Dermis blood vessel endothelial cell (primary cell): ENCODE measurements at regions not wholly inside any gene's neighbourhood (a gene's known extent, or its start where the extent isn't known, plus 50 kb on each side); places are given as distances from the start of the nearest gene placed in this dataset.
"Not testable (repeated sequence)": the region's sequence is repeated elsewhere in the genome, so short reads cannot be mapped to it uniquely, and the experiment has no call there.

ENCODE experiments used
- DNase-seq: peaks from one replicate; pipeline ENCODE4 v3.0.0; 2010

DNA sequence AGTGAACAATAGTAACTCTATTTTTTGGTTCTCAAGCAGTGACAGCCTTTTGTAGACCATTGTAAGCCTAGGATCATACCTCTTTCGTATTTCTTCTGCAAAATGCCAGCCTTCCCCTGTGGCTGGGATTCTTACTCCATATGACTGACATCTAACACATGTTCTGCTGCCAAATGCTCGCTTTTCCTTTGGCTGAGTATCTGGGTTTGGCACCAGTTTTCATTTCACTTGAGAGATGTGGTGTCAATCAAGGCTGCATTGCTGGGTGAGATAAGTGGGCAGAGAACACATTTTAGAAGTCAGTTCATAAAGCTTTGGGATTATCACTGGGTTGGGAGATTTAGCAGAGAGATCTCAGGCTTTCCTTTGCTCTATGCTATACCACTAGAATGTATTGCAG, 514.7 kb upstream of the SGO1 start:
- no peak for DNase-seq

DNA sequence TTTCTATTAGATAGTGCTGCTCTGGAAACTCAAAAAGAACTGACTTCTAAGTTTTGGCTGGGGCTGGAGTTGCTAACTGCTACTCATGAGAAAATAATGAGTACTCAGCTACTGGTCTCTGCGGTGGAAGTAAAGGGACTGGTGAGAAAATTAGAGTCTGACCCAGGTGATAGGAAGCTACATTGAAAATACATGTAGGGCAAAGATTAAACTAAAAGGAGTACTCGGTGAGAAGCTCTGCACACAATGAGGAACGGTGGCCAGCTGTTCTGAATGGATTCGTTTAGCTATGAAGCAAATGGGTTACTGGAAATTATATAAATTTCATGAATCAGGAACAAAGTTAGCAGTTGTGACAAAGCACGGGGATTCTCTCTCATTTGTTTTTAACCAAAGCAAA, 512.9 kb upstream of the SGO1 start:
- no peak for DNase-seq

DNA sequence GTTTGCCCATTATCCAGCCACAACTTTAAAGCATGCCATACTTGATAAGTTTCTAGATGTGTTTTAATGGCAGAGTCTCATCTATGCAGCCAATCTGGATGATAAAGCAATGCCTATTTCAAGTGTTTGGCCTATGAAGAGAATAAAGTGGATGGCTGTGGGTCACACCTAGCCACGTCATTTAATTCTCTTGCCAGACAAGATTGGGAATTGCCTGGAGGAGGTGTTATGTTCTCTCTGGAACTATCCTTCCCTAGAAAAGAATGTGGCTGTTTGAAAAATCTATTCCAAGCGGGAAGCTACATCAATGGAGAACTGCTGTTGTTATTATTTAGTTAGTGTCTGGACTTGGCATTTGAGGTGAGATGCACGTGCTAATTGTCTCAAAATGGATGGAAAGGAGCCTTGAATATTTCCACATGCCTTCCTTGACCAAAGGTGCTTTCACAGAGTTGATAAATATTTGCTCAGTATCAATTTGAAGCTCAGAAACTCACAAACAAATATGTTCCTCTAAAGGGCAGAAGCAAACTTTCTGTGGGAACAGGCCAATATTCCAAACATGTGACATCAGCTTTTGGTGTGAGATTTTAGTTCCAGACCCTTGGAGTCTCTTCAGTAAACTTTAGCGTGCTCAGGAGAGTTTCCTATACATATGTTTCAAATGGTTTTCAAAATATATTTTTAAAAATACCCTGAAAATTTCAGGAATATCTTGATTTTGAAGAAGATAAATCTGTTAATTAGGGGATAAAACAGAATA, 510.6 kb upstream of the SGO1 start:
- DNase-seq: no peak

DNA sequence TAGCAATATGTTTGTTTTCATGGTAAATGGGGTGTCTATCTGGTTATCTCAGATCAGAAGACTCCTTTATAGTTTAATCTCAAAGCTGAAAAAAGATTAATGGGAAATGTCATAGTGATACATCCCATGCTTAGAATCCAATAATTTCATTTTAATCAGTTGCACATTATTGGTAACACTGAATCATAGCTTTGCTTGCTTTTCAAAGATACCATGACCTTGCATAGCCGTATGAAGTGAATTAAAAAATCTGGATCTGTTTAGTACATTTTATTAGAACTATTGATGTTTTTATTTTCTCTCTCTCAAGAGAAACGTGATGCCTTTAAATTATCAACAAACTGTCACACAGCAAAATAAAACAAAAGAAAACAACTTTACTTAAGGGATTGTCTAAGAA, 506.7 kb upstream of the SGO1 start:
- DNase-seq: no peak

DNA sequence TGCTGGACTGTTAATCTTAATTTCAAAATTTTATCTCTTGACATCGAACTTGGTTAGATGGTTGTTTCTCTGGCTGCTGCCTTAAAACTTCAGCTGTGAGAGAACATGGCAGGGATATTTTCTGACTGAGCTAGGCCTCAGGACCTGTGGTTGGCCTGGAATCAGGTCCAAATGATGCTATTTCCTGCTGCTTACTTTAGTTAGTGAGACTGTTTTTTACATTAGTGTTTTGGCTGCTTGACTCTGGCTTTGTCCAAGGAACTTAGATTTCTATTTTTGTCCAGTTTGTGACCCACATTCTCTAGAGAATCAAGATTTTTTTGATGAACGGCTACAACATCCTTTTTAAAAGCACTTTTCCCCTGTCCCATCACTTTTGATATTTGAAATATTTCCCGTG, 497.9 kb upstream of the SGO1 start:
- DNase-seq: no peak

DNA sequence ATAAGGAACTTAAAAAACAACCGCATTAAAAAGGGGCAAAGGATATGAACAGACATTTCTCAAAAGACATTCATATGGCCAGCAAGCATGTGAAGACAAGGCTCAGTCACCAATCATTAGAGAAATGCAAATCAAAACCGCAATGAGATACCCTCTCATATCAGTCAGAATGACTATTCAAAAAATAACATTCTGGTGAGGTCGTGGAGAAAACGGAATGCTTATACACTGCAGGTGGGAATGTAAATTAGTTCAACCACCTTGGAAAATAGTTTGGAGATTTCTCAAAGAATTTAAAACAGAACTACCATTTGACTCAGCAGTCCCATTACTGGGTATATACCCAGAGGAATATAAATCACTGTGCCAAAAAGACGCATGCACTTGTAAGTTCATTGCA, 496.6 kb upstream of the SGO1 start:
- DNase-seq: no peak

DNA sequence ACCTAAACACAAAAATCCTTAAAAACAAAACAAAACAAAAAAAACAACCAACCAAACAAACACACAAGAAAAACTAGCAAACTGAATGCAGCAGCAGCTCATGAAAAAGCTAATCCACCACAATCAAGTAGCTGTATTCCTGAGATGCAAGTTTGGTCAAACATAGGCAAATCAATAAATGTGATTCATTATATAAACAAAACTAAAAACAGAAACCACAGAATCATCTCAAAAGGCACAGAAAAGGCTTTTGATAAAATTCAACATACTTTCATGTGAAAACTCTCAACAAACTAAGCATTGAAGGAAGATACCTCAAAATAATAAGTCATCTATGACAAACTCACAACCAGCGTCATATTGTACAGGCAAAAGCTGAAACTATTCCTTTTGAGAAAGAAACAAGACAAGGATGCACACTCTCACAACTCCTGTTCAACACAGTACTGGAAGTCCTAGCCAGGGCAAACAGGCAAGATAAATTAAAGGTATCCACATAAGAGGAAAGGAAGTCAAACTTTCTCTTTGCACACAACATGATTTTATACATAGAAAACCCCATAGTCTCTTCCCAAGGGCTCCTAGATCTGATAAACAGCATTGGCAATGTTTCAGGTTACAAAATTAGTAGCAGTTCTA, 495.1 kb upstream of the SGO1 start:
- DNase-seq: no peak

DNA sequence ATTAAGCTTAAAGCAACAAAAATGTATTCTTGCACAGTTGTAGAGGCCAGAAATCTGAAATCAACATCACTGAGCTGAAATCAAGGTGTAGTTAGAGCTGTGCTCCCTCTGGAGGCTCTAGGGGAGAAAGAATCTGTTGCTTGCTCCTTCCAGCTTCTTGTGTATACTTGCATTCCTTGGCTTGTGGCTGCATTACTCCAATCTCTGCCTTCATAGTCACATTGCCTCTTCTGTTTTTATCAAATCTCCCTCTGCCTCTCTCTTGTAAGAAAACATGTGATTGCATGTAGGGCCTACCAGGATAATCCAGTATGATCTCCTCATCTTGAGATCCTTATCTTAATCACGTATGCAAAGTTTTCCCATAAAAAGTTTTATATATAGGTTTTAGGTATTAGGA, 487.9 kb upstream of the SGO1 start:
- DNase-seq: no peak

DNA sequence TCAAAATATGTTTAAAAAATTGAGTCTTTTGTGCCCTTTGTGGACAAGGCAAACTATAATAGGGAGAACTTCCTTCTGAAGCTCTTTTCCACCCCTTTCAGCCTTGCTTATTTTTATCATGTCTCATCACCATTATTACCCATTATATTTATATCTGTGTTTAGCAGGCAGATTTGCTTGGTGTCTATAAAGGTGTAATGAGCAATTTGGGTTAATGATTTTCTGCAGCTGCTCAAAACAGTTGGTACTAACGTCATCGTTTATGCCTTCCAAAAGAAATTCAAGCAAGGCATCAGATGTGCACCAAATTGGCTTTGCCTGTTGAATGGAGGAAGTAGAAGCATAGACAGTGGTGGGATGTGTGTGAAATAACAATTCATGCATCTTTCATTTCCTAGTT, 483.7 kb upstream of the SGO1 start:
- DNase-seq: no peak

DNA sequence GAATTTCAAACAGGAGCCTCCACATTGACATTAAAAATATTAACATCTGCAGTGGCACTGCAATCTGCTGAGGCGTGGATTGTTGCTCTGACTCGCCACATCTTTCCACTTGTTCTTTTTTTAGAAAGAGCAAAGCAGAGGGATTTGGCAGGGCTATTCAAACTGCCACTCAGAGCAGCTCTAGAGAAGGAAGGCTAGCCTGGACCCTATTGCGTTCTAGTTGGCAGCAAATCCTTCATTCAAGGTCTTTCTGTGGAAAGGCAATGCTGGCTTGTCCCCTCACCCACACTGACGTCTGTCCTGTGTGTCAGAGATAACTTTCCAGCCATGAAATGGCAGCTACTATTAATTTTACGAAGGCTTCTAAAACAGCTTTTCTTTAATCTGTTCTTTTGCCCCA, 483.2 kb upstream of the SGO1 start:
- no peak for DNase-seq

DNA sequence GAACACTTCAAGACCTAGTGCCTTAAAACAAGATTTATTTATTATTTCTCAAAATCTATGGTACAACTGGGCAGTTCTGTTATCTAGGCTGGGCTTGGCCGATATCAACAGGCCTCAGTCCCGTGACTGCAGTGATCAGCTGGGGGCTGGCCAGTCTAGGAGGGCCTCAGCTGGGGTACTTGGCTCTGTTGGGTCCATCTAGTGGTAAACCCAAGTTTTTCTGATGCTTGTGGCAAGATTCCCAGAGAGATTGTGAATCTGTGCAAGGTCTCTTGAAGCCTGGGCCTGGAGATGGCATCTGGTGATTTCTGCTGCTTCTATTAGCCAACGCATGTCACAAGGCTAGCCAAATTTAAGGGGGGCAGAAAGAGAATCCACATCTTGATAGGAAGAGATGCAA, 482.4 kb upstream of the SGO1 start:
- DNase-seq: peak; percentile 36

DNA sequence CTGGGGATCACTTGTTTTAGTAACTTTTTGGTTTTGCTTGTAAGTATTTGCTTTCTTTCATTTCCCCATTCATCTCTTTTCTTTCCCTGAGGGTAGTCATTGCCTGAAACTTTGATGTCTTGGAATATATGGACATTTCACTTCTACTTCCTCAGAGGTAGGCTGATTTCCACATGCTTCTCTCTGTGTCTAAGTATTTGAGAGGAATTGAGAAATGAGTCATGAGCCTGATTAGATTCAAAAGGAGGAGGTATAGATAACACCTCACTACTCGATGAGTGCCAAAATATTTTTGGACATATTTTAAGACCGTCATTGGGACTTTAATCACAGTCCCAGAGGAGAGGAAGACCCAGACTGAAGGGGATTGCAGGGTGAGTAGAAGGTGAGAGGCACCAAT, 480.1 kb upstream of the SGO1 start:
- no peak for DNase-seq

DNA sequence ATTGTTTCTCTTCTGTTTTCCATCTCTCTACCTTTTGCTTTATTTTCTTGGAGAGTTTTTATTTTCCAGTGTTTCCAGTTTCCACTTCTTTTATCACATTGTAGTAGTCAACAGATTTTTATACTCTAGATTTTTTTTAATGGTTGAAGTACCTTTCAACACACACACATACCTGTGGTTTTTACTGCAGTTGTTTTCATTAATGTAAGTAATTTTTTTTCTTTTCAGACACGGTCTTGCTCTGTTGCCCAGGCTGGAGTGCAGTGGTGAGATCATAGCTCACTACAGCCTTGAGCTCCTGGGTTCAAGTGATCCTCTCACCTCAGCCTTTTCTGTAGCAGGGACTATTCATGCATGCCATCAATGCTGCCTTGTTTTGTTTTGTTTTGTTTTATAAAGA, 472.5 kb upstream of the SGO1 start:
- no peak for DNase-seq

DNA sequence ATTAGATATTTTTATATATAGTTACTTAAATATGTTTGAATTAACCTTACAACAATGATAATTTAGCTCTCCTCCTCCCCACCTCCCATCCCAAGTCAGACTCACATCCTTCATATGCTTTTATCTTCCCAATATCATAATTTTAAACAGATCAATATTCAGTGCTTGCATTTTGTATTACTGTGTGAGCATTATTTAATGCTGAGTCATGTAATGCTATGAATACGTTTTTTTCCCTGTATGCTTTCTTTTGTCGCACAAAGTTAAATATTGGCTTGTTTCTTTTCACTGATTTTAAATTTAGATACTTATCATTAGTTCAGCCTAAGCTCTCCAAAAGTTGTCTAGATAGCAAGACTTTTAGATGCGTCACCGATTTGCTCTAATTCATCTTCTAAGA, 471.6 kb upstream of the SGO1 start:
- DNase-seq: no peak

DNA sequence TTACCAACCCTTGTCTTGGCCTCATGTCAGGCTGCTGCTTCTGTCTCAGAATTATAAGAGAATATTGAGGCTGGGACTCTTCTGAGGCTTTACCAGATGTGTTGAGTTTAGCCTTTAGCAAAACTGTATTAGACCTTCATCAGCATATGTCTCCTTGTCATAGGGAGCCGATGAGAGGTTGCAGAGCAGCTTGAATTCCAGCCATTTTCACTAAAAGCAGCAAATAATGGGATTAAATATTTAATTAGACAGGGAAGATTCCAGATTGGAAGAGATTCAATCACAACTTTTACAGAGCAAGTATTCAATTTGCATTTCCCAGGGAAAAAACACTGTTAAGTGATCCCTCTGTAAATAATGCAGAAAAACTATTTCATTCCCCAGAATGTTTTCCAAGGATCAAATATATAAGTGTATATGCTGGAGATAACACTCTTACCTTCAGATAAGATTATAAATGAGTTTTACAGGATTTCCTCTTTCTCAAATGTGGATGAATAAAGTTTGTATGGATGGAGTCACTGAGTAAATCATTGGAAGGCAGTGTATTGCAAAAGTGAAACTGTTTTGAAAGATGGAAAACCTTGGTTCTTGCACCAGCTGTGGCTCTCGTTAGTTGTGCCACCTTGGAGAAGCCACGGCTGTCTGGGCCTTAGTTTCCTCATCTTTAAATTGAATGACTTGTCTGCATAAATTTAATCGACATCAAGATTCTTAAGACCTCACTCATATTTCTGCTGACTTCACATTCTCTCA, 466.4 kb upstream of the SGO1 start:
- DNase-seq: no peak

DNA sequence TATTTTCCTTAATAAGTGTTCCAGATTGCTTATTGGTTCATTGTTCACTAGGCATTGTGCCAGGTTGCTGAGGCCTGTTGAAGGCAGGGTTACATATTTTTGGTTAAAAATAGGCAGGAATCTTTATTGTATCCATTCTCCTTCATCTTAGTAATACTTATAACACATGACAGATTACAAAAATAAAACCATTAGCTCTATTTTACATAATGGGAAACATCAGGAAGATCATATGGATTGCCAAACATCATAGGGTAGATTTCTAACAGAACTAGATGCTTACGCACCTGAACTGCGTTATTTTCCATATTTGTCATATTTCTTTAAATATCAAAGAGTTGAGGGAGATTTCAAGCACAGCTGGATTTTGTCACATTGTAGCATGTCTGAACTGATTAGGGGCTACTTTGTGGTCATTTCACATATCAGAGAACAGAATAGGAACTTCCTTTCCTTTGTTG, 462.9 kb upstream of the SGO1 start:
- DNase-seq: no peak

DNA sequence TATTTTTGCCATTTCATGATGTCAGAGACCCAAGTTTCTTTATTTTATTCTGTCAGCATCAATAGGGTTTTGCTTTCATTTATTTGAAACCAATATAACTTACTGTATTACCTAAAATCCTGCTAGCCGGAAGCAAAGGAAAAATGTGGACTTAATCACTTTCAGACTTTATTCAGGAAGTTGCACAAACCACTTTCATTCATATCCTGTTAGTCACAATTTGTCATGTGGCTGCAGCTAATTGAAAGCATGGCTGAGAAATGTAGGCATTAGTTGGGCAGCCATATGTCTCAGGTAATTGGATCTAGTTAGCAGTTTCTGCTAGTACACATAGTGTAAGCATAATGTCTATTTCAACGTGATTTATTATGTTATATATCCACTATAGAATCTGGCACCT, 462.3 kb upstream of the SGO1 start:
- DNase-seq: peak; percentile 72

DNA sequence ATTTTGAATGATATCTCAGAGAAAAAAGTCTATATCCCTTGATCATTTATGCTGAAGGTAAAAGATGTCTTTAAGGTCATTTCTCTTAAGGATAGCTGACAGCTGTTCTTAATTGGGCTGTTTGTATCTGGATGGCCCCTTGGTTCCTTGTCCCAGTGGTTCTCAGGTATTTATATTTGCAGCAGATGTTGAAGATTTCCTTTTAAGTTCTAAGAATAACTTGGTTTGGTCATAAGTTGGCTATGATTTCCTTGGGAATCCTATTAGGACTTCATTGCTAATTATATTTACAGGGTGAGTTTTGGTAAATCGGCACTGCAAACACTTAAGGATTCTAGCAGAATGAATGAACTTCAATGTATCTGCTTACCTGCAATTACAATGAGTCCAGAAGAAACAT, 460.4 kb upstream of the SGO1 start:
- DNase-seq: no peak

DNA sequence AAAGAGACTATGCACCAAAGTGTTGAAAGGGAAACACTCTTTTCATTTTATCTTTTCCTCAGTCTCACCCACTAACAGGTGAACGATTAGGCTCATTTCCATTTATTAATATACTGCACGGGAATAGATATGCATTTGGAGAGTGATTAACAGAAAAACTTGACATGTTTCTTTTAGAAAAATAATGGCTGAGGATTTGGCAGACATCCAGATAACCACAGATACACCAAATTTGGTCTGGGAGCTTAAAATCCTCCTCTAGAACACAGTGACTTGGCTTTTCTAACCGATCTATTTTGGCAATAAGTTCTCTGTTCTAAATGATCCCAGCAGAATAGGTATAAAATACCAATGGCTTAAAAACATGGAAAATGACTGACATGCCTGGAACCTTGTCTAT, 459.3 kb upstream of the SGO1 start:
- DNase-seq: no peak

DNA sequence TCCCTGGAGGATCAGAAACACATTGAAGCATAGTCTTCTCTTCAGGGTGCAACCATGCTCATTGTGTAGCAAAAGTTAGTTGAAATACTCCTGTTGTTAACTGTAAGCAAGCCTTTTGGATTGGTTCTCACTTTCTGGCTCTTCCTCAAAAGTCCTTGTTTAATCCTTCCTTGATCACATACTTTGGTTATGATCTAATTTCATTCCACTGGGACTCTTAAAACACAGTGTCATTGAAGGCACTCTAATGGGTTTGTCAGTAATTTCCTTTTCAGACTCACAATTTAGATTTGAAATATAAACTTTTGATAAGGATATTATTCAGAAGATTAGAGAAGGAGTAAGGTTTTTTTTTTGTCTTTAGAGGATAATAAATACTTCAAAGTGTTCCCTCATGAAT, 451.7 kb upstream of the SGO1 start:
- DNase-seq: no peak

DNA sequence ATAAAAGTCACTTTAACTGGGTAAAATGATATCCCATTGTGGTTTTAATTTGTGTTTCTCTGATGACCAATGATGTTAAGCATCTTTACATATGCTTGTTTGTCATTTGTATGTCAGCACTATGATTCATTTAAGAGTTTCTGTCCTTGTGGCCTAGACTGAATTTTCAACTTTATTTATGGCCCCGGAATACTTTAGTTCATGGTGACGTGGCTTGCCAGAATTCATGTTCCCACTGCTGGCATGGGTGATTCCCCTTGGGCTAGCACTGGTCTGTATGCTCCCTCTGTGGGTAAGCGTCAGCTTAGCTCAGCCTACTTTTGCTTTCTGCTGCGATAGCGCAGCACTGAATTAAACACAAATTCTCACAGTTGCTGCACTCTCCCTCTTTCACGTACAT, 436.3 kb upstream of the SGO1 start:
- DNase-seq: no peak

DNA sequence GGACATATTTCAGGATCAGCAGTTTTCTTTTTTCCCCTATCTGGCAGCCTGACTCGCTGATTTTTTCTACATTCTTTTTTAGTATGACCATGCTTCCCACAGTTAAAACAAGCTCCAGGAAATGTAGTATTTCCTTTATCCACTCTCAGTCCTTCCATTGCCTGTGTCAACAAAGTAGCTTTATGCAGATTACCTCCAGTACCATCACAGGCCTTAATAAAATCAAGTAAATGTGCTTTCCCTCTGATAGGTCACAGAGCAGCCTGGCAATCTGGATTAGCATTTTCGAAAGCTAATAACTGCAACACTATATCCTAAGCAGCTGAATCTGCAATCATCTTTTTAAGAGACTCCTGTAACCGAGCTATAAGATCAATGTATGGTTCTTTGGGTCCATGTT, 432.6 kb upstream of the SGO1 start:
- not testable (repeated sequence) for DNase-seq

DNA sequence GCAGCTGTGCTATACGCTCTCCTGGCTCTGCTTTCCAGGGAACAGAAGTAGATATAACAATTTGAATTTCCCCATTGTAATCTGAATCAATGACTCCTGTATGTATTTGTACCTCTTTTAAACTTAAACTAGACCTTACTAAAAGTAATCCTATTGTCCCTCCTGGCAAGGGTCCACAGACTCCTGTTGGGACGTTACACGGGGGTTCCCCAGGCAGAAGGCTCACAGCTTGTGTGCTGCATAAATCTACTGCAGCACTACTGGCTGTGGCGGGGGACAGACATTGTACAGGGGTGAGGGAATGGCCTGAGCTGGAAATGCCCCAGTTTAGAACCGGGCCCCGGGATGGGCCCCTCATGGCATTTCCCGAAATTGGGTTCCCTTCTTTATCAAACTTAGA, 432.2 kb upstream of the SGO1 start:
- not testable (repeated sequence) for DNase-seq

DNA sequence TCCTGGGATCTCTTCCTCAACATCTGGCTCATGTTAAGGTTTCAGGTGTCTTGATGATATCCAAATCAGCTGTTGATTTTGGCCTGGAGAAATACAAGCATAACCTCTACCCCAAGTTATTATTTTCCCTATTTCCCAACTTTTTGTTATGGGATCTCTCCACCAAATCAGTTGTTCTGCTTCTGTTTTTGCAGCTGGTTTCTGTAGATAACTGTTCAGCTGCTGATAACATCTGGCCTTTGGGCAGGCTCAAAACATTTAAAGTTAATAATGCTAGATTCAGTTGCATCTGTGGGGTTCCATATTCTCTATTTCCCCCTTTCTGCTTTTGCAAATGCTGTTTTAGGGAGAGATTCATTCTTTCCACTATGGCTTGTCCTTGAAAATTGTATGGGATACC, 430.0 kb upstream of the SGO1 start:
- DNase-seq: not testable (repeated sequence)
